ENCODE measurements at regions not wholly inside any gene's neighbourhood (a gene's known extent, or its start where the extent isn't known, plus 50 kb on each side); places are given as distances from the start of the nearest gene placed in this dataset.
A peak's percentile ranks its signal among the peaks of the same experiment; 100 is the strongest.

GRCh38 chr1:103447471-103447870 lies 78.0 kb upstream of the RNPC3 start (continued):
- no peak for TF ChIP-seq ZNF462 (CRISPR knock-in tag; IDR thresholded peaks at IDR 0.05)

GRCh38 chr1:103441342-103441741 lies 84.2 kb upstream of the RNPC3 start:
- Histone ChIP-seq H3K4me3 (no peak overlapping the region), H3F3A (replicated peaks; ENCODE audit: low read depth) (no peaks in the 10 kb centered on the region), H3K36me3 (ENCODE audit: insufficient read depth) (no peaks in the 10 kb centered on the region), H3K4me1 (ENCODE audit: insufficient read depth) (peaks cover 29% of the 10 kb centered on the region), H3K27ac (ENCODE audit: low read depth) (peak overlapping the region; percentile 59; the same call in 1 of the 2 replicates), H3K27me3 (ENCODE audit: insufficient read depth) (no peaks in the 10 kb centered on the region), H3K9me2 (ENCODE audit: insufficient read depth) (no peaks in the 10 kb centered on the region), H3K4me2 (peak overlapping the region; percentile 24; the same call in 1 of the 2 replicates), H3K79me2 (replicated peaks; ENCODE audit: insufficient read depth) (no peaks in the 10 kb centered on the region), H4K20me1 (replicated peaks; ENCODE audit: insufficient read depth) (no peaks in the 10 kb centered on the region), H2AFZ (no peak overlapping the region)
- peak; percentile 71 for ATAC-seq
- H3K4me1 Mint-ChIP-seq = peaks cover 24% of the 10 kb centered on the region
- H3K9me3 Mint-ChIP-seq = peaks cover 4% of the 10 kb centered on the region; the same call in 2 of the 3 replicates
- no peaks in the 10 kb centered on the region for H3K27me3 Mint-ChIP-seq (ENCODE audit: insufficient read depth, low read depth, poor library complexity)
- no peaks in the 10 kb centered on the region for H3K36me3 Mint-ChIP-seq (ENCODE audit: low read depth)
- H3K27ac Mint-ChIP-seq = peak overlapping the region; percentile 23; the same call in 1 of the 2 replicates
- H3K4me3 Mint-ChIP-seq = no peak overlapping the region
- DNase-seq (ENCODE audit: low spot score) = peak; percentile 63
- TF ChIP-seq REST (IDR thresholded peaks at IDR 0.05; ENCODE audit: unreplicated experiment) (no peak), ZNF462 (CRISPR knock-in tag; IDR thresholded peaks at IDR 0.05) (peak; percentile 61)
